ENCODE measurements at regions not wholly inside any gene's neighbourhood (a gene's known extent, or its start where the extent isn't known, plus 50 kb on each side); places are given as distances from the start of the nearest gene placed in this dataset.
A peak's percentile ranks its signal among the peaks of the same experiment; 100 is the strongest.
"Not testable (repeated sequence)": the region's sequence is repeated elsewhere in the genome, so short reads cannot be mapped to it uniquely, and the experiment has no call there.

DNA sequence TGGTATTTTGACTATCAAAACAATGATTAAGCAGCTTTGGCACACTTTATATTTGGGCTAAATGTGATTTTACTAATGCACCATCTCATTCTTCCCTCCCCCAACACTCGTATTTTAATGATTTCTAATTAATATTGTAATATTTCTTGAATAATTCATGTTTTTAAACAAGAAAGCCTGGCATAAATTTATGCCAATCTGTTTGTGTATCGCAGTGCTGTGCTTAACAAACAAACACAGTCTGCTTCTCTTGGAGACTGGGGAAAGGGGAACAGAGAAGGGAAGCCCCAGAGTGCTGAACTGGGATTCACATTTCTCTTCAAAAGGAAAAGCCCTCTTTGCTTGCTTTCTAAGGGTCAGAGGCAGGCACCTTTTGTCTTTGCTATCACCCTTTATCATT lies 496.9 kb upstream of the STXBP6 start:
- DNase-seq (ENCODE audit: low read depth): no peak

DNA sequence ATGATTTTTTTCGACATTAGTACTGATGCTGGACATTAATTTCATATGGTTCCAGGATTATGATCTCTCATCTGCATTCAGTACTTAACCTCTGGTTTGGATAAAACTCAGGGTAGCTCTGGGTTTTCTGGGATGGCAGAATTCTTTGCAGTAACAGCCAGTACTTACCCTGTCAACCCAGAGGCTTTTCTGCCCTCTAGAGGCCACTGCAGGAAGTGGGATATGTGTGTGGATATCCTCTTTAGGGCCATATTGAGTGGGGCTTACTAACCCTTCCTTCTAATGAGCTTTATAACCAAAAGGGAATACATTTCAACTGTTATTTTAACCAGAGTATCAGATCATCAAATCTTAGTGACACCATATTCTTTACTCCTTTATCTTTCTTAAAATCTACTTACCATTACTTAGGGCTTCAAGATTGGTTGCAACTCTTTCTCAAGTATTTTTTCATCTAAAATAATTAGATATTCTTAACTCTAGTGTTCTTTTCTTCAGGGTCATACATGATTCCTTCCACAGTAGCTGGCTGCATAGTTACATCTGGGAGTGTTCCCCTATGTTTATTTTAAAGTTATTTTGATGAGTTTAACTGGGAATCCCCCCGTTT lies 488.0 kb upstream of the STXBP6 start:
- DNase-seq (ENCODE audit: low read depth): peak; percentile 1

DNA sequence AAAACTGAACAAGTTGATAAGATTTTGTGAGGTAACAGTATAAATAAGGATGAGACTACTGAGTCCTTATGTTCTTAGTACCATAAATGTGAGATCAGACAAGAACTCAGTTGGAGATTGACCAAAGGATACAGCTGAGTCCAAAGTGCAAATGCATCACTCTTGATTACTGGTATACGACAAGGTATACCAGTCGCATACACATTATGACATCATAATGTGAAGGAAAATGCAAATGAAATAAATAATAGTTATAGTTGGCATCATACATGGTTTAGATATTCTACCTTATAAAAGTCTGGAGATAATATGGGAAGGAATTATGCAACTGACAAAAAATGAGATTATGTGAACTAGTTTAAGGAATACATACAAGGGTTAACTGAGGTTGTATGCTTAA lies 476.3 kb upstream of the STXBP6 start:
- DNase-seq (ENCODE audit: low read depth): no peak

- DNase-seq (ENCODE audit: low read depth): no peak
Measured at GRCh38 chr14:25522926-25523325, 473.0 kb upstream of the STXBP6 start.

DNA sequence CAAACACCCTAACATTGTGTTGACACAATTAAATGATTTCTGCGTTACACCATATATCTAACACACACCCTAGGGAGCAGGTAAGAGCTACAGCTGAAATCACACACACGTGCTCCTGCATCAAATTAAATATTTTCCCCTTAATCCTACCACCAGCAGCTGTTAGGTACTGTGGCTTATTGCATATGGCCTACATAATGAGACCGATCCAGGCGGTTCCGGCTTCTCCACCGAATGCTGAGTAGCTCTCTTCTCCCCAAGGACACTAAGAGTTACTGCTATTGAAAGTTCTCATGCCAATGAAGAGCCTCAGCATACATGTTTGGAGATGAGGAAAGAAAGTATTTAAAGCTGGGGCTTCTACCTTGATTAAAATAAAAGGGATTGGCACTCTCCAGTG lies 472.2 kb upstream of the STXBP6 start:
- DNase-seq (ENCODE audit: low read depth): no peak

GRCh38 chr14:25521616-25522015 lies 471.7 kb upstream of the STXBP6 start:
- DNase-seq (ENCODE audit: low read depth): no peak

DNA sequence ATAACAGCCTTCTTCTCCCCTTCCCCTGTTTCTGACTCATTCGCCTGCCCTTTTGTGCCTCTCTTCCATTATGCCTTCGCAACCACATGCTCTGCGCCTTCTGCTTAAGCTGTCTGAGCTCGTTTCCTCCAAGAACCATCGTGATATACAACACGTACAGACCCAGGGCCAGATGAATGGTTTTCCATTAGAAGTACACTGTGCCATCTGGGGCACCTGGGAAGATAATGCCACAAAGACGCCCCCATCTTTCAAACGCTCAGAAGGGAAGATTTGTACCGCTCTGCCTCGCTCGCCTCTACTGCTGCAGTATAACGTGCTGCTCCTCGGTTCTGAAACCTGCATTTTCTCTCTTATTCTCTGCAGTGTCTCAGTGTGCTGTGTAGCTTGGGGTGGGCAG lies 470.9 kb upstream of the STXBP6 start:
- DNase-seq (ENCODE audit: low read depth): no peak

- DNase-seq (ENCODE audit: low read depth): no peak
Measured at GRCh38 chr14:25518364-25518763, 468.4 kb upstream of the STXBP6 start.

GRCh38 chr14:25516838-25517237 lies 466.9 kb upstream of the STXBP6 start:
- no peak for DNase-seq (ENCODE audit: low read depth)

DNA sequence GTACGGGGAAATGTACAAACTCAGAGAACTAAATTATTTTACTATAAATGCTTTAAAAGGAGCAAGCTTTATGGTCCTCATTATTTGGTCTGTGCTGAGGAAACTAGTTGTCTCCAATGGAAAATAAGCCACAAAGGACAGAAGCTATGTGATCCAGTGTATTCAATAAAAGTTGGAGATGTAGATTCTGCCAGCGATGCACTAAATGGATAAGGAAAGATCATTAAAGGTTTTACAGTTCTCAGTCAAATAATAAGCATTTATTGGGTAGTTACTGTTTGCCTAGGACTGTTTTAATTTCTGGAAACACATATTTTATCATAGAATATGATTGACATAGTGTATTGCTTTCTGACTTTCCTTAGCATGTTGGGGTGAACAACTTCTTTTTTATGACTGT lies 458.9 kb upstream of the STXBP6 start:
- DNase-seq (ENCODE audit: low read depth): no peak

- no peak for DNase-seq (ENCODE audit: low read depth)
Measured at GRCh38 chr14:25501749-25502148, 451.8 kb upstream of the STXBP6 start.

GRCh38 chr14:25488961-25489360 lies 439.0 kb upstream of the STXBP6 start:
- DNase-seq (ENCODE audit: low read depth): no peak

- DNase-seq (ENCODE audit: low read depth): no peak
Measured at GRCh38 chr14:25485381-25485780, 435.4 kb upstream of the STXBP6 start.

GRCh38 chr14:25484906-25485305 lies 435.0 kb upstream of the STXBP6 start:
- DNase-seq (ENCODE audit: low read depth): no peak

DNA sequence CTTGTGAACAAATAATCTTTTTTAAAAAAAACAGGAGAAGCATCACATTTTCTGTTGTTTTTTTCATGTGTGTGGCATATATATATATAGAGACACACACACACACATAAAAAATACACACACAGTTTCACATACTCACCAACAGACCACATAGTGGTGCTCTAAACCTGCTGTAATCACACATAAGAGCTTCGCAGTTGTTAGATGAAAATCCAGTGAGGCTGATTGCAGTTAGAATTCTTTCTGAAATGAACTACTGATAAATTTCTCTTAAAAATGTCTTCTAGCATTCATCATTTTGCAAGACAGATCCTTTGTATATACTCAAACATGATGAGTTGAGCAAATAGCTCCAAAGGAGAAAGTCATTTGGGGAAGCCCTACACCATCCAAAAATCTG lies 434.3 kb upstream of the STXBP6 start:
- DNase-seq (ENCODE audit: low read depth): no peak

DNA sequence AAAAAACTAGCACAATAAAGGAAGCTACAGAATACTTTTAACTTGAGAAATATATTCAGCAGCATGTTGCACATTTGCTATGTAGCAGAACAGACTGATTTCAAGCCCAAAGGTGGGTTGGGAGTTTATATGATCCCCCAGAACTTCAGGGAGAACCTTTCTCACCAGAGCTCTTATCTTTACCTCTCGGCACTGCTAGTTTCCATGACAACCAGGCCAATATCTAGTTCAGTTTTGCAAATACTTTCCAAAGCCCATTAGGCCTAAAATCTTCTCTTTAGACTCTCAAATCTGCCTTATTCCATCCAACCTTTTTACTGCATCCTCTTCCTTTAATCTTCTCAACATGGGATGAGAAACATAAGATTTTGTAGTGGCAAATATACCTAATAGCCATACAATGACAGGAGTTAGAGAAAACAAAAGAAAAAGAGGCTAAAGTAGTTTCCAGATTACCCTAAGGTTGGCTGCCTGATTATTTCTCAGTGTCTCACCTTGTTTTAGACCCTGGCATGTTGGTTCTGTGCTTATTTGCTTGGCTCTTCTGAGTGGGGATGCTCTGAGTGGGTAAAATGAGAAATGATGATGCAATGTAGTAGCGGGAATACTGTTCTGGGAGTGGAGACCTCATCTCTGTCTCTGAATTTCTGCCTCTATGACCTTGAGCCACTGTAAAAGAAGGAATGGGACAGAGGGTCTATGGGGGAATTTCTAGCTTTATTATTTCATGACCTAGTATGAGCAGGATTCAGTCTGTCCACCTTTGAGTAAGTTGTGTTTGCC lies 427.6 kb upstream of the STXBP6 start:
- no peak for DNase-seq (ENCODE audit: low read depth)

DNA sequence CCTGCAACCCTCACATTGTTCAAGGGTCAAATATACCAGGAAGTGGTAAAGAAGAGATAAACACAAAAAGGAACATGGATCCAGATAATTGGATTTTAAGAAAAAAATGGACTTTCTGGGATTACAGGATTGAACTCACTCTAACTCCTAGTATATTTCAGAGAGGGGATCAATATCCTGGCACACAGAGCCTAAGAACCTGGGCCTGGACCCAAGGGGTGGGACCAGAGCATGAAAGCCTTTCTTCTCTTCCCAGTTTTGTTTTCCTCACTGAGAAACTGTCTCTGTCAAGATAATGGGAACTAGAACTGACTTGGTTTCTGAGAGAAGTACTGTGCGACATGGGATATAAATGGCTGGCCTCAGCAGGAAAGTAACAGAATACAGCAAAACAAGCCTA lies 422.8 kb upstream of the STXBP6 start:
- no peak for DNase-seq (ENCODE audit: low read depth)

DNA sequence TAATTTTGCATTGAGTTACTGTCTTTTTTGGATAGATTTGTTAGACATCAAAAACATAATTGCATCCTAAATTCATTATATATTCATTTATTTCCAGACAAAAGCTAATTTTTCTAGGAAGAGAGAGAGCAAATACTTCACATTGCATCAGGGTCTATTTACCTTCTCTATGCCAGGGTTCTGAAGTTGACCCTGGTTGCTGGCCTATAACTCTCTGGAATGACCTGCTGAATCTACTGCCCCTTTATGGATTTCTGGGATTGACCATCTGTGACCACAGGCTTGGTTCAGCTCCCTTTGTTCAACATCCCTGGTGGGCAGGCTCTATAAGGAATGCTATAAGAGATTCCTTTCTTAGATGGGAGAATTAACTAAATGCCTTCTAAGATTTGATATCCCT lies 414.8 kb upstream of the STXBP6 start:
- no peak for DNase-seq (ENCODE audit: low read depth)

GRCh38 chr14:25464078-25464477 lies 414.1 kb upstream of the STXBP6 start:
- DNase-seq (ENCODE audit: low read depth): no peak

GRCh38 chr14:25463480-25463879 lies 413.5 kb upstream of the STXBP6 start:
- no peak for DNase-seq (ENCODE audit: low read depth)

DNA sequence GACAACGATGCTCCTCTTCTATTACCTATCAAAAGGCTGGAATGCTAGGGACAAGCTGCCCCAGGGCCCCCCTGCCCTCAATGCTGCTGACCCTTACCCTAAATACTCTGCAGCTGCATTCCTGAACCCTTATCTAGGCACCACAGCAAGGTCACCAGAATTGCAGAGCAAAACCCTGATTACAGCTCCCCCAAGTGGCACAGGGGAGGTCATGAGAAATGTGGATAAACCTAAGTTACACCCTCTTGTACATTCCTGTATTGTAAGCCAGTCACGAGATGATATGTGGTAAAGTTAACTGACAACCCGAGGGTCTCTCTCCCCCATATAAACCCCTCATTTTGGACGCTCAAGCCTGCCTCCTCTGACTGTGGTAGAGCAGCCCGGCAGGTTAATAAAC lies 411.8 kb upstream of the STXBP6 start:
- no peak for DNase-seq (ENCODE audit: low read depth)

GRCh38 chr14:25444381-25444780 lies 394.4 kb upstream of the STXBP6 start:
- no peak for DNase-seq (ENCODE audit: low read depth)

GRCh38 chr14:25440382-25440781 lies 390.4 kb upstream of the STXBP6 start:
- DNase-seq (ENCODE audit: low read depth): not testable (repeated sequence)

DNA sequence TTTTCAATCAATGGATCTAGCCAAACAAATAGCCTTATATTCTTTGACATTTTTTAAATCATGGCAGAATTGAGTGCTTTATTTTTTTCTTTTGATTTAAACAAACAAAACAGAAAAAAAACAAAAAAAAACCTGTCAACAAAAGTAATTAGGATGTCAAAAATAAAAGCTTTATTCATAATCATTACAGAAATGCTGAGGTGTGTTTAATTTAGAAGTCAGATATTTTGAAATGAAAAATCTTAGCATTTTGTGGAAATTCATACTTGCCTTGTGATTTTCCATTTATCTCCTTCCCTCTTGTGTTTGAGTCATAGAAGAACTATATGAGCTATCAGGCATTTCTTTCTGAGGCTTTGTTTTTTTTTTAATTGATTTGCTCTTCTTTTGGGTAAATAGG lies 387.0 kb upstream of the STXBP6 start:
- no peak for DNase-seq (ENCODE audit: low read depth)

All from HS-27A (cell line).